ENCODE measurements at regions not wholly inside any gene's neighbourhood (a gene's known extent, or its start where the extent isn't known, plus 50 kb on each side); places are given as distances from the start of the nearest gene placed in this dataset.
A peak's percentile ranks its signal among the peaks of the same experiment; 100 is the strongest.
"Not testable (repeated sequence)": the region's sequence is repeated elsewhere in the genome, so short reads cannot be mapped to it uniquely, and the experiment has no call there.

DNA sequence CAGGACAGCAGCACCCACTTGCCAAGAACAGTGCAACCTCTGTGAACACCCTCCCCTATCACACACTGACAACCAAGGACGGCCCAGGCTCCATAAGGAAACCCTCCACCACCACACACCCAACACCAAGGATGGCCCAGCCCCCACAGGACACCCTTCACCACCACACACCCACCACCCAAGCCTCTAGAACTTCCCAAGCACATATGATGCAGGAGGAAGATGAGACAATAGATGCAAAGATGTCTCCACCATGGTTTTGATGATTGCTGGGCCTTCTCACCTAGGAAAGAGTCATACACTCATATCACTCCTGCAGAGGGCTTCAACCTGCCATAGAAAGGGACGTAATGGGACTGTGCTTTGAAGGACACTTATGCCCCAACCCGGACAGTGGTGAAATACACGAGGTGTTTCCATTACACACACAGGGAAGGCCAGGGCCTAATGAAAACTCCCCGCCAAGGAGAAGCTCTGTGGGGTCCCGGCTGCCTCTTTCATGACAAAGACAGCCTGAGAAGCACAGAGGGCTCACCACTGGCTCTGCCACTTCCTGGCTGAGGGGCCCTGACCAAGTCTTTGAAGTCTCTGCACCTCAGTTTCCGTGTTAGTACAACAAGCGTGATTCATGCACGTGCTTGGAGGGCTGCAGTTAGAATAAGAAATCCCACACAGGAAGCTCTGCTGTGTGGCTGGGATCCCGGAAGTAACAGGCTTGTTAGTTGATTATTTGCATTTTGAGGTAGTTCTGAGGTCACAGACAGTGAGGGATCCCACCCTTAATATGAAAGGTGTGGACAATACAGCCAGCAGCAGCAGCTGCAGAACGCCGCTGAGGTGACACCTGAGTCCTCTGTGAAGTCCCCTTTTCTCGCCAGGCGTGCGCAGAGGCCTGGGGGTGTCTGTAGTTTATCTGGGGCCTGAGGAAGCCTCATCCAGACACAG is 61.9 kb upstream of the ATP12A start:
- DNase-seq = peak; percentile 29

DNA sequence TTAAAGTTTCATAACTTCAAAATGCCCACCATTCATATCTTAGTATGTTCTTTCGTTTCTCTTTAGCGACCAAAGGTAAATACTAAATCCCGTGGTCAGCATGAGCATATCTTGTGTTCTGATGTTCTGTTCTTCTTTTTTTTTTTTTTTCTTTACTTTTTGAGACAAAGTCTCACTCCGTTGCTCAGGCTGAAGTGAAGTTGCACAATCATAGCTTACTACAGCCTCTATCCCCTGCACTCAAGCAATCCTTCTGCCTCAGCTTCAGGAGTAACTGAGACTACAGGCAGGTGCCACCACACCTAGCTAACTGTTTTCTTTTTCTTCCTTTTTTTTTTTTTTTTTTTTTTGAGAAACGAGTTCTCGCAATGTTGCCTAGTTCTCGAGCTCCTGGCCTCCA is 60.9 kb upstream of the ATP12A start:
- DNase-seq = no peak

DNA sequence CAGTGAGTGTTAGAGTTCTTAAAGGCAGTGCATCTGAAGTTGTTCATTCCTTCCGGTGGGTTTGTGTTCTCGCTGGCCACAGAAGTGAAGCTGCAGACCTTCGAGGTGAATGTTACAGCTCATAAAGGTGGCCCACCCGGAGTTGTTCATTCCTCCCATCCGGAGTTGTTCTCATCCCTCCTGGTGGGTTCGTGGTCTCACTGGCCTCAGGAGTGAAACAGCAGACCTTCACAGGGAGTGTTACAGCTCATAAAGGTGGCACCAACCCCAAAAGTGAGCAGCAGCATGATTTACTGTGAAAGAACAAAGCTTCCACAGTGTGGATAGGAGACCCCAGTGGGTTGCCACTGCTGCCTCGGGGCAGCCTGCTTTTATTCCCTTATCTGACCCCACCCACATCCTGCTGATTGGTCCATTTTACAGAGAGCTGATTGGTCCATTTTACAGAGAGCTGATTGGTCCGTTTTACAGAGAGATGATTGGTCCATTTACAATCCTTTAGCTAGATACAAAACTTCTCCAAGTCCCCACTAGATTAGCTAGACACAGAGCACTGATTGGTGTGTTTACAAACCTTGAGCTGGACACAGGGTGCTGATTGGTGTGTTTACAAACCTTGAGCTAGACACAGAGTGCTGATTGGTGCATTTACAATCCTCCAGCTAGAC is 57.6 kb upstream of the ATP12A start:
- not testable (repeated sequence) for DNase-seq

DNA sequence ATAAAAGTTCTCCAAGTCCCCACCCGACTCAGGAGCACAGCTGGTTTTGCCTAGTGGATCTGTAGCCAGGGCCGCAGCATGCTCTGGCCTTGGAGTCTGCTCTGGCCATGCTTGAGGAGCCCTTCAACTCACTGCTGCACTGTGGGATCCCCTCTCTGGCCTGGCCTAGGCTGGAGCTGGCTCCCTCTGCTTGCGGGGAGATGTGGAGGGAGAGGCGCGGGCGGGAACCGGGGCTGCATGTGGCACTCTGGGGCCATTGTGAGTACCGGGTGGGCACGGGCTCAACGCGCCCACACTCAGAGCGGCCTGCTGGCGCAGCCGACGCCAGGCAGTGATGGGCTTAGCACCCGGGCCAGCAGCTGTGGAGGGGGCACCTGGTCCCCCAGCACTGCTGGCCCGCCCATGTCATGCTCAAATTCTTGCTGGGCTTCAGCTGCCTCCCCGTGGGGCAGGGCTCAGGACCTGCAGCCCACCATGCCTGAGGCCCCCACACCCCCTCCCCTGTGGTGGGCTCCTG is 57.0 kb upstream of the ATP12A start:
- DNase-seq = no peak

DNA sequence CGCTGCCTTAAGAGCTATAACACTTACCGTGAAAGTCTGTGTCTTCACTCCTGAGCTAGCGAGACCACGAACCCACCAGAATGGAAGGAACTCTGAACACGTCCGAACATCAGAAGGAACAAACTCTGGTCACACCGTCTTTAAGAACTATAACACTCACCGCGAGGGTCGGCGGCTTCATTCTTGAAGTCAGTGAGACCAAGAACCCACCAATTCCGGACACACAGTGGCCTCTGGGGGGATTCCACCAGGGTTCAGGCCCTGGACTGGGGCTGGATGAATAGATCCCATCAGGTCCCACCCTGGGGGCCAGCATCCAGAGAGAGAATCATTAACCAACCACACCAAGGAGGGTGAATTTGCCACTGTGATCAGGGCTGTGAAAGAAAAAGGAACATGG is 55.8 kb upstream of the ATP12A start:
- no peak for DNase-seq

DNA sequence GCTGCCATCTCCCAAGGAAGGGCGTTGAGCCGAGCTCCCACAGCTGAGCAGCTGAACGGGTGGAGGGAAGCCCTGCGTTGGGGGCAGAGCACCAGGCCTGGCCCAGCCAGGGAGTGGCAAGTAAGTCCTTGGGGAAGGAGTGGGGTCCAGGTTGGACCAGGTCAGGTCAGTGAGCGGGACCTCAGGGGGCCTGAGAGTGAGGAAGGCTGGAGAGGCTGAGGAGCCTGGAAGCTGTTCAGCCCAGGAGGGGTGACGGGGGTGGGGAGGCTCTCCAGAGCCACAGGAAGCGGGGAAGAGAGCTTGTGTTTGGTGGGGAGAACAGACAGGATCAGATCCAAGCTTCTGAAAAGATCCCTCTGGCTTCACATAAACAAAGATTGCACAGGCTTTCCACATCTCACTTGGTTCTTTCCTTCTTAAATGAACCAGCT is 55.4 kb upstream of the ATP12A start:
- DNase-seq = no peak

DNA sequence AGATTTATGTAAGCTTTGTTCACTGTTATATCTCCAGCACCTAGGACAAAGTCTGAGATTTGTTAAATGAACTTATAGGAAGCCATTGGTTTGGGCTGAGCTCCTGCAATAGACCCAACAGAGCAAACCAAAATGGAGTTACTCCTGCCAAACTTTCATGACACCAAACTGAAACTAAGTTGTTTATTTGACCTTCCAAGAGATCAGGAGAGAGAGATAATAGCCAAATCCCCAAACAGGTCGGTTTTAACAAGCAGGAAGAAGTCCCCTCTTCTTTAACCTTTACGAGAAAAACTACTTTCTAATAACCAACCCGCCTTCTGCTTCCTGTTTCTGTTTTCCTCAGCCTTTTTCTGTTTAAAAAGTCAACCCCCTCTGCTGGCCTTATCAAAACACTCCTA is 54.9 kb upstream of the ATP12A start:
- DNase-seq = no peak

DNA sequence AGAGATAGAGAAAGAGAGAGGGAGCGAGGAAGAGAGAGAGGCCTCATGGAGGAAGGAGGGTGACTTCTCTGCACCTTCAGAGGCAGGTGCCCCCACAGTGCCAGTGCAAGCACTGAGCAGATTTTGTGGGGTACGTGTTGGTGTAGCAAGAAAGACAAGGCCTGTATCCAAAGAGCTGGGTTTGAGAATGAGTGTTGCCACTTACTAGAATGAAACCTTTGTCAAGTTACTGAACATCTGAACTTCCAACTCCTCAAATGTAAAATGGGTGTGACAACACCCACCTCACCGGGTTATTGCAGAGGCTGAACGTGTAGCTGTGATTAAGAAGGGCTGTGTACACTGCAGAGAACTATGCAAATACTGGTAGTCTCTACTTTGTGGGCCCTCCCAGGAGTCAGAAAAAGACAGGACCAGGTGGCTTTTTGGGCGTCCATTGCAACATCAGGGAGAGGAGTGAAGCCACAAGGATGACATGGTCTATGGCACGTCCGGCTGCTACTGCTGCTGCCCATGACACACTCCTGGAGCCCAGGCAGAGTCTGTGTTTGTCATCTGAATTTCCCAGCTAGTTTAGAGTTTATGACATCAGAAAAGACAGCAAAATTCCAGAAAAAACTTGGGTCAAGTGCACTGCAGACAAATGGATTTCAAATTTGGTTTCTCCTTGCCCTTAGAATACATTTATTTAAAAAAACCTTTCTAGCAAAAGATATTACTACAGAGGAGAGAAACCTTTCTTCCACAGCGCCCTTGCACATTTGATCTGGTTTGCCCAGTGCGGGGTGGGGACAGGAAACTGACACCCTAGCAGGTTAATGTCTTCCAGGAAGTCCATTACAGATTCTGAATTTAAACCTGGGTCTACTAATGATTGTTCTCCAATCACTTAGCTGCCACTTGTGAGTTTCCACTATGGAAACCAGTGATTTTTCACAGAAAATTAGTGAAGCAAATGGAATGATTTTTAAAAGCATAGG is 54.0 kb upstream of the ATP12A start:
- no peak for DNase-seq

DNA sequence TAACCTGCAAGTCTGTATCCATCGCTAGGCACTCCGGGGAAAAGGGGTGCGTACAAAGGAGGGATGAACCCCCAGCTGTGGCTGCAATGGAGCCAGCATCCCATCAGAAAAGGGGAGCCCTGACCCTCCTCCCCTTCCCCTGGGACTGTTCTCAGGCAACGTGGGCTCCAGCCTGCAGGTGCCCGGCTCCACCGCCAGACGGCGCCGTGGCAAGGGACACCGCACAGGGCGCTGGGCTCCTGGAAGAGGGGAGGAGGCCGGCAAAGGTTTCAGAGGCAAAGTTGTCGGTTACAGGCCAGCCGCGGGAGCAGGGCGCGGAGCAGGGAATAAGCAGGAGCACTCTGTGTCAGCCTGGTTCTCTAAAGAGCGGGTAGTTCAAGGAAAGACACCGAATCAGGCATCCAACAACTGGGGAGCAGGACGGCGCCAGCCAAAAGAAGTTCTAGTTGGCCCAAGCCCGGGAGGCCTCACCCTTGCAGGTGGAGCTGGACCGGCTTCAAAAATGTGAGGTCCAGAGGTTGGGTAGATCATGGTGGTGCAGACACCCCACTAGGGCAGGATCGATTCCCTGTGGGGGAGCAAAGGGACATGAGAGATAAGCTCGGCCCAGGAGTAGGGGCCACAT is 53.0 kb upstream of the ATP12A start:
- no peak for DNase-seq

DNA sequence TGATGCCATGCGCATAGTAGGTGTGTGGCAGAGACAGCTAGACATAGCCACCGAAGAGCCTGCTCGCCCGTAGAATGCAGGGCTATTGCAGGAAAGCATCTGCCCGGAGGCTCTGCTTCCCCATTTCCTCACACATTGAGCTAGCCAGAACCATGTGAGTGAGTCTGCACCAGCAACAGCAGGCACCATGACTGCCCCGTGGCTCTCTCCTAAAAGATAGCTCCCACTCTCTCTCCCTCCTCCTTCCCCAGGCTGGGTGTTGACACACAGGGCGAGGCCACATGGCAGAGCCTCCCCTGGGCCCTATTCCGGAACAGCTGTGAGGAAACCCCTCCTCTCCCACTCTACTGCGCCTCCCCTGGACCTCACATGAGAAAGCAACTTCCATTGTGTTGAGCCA is 52.3 kb upstream of the ATP12A start:
- DNase-seq = no peak

DNA sequence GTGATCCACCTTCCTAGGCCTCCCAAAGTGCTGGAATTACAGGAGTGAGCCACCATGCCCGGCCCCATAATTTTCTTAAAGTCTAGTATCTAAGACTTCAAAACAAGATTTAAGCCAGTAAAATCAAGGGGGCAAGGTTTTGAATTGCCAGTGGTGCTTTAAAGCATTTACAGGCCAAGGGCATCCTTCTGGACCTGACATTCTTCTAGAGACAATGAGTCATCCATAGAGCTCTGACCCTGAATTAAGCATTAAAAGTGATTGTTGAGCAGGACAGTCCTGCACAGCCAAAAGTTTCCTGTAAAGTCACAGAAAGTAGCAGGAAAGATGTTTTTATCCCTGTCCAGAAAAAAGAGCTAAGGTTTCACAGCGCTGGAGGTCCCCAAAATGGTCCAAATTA is 50.9 kb upstream of the ATP12A start:
- DNase-seq = no peak

DNA sequence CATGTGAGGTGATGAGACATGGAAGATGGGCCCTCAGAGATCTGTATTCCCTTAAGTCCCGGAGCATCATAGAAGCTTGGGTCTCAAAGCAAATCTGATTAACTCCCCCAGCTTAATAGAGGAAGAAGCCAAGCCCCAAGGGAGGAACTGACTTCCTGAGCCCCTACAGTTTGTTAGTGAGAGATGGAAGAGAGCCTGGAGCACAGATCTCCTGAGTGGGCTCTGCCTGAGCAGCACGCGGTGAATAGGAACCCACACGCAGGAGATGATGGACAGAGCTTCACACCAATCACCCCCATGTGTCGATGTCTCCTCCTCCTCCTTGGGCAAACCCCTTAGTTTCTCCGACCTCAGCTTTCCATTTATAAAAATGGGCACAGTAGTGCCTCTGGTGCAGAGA is 50.1 kb upstream of the ATP12A start:
- no peak for DNase-seq

Measured in activated naive CD4-positive, alpha-beta T cell treated with anti-CD3 and anti-CD28 coated beads, Interleukin-2, amount 50 U/mL, for 16 hours (primary cell).